Karpas-422 (cell line): ENCODE measurements at regions not wholly inside any gene's neighbourhood (a gene's known extent, or its start where the extent isn't known, plus 50 kb on each side); places are given as distances from the start of the nearest gene placed in this dataset.

Experiments used
- DNase-seq: peaks from one replicate; pipeline ENCODE4 v3.0.0-alpha.2; 2015
- H2AFZ ChIP-seq: fragments of 200-600 bp; sonication (generic); 2 replicates; pipeline ENCODE4 v1.6.1; 2014; ENCODE audit warnings: antibody characterized with exemption, low read length, mixed read lengths
- H3K27ac ChIP-seq: fragments of 200-600 bp; sonication (generic); 2 replicates; pipeline ENCODE4 v1.5.1; 2014; ENCODE audit warnings: mild to moderate bottlenecking, low read length, moderate library complexity
- H3K27me3 ChIP-seq: fragments of 200-600 bp; sonication (generic); 2 replicates; pipeline ENCODE4 v1.6.1; 2014; ENCODE audit warnings: low read length, mixed read lengths
- H3K36me3 ChIP-seq: fragments of 200-600 bp; sonication (generic); 2 replicates; pipeline ENCODE4 v1.6.1; 2014; ENCODE audit warnings: low read length, mixed read lengths; ENCODE audit not compliant: insufficient read depth
- H3K4me1 ChIP-seq: fragments of 200-600 bp; sonication (generic); 2 replicates; pipeline ENCODE4 v1.6.1; 2014; ENCODE audit warnings: mild to moderate bottlenecking, low read length, mixed read lengths
- H3K4me2 ChIP-seq: fragments of 200-600 bp; sonication (generic); 2 replicates; pipeline ENCODE4 v1.6.1; 2014; ENCODE audit warnings: low read length, low read depth, mild to moderate bottlenecking; ENCODE audit not compliant: poor library complexity, severe bottlenecking
- H3K4me3 ChIP-seq: fragments of 200-600 bp; sonication (generic); 2 replicates; pipeline ENCODE4 v1.5.1; 2014; ENCODE audit warnings: mild to moderate bottlenecking, antibody characterized with exemption, low read length, mixed read lengths
- H3K79me2 ChIP-seq: fragments of 200-600 bp; sonication (generic); 2 replicates; pipeline ENCODE4 v1.6.1; 2014; ENCODE audit warnings: mild to moderate bottlenecking, low read length, mixed read lengths
- H3K9ac ChIP-seq: fragments of 200-600 bp; sonication (generic); 2 replicates; pipeline ENCODE4 v1.6.0; 2014; ENCODE audit warnings: low read length
- H3K9me2 ChIP-seq: fragments of 200-600 bp; sonication (generic), shearing (Covaris generic); replicated peaks from 2 replicates; pipeline ENCODE4 v1.6.0; 2014; ENCODE audit warnings: mild to moderate bottlenecking, low read length, moderate library complexity; ENCODE audit not compliant: insufficient read depth
- H3K9me3 ChIP-seq: fragments of 300-700, 200-600 bp; sonication (generic); 2 replicates; pipeline ENCODE4 v1.6.1; 2014; ENCODE audit warnings: low read length, mixed read lengths
- H4K20me1 ChIP-seq: fragments of 200-600 bp; sonication (generic); 2 replicates; pipeline ENCODE4 v1.6.1; 2014; ENCODE audit warnings: mild to moderate bottlenecking, antibody characterized with exemption, low read length, low read depth; ENCODE audit not compliant: insufficient read depth

DNA sequence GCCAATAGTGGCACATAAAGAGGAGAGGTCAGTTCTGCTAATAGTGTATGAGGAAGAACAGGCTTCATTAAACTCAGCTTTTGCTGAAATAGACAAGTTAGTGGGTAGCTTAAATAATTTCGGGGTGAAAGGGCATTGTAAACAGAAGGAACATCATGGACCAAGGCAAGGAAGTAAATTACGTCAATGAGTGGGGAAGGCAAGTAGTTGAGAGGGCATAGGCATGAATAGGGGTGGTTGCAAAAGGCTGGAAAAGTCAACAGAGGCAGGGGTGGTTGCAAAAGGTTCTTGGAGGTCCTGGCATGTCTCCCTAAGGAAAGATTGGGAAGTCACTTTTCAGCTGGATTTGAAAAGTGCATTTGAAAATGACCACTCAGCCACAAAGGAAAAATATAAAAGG is 383.3 kb upstream of the RPS23 start:
- Histone ChIP-seq H3K9me2 (no peaks in the 10 kb centered on the region), H3K27me3 (no peaks in the 10 kb centered on the region), H3K36me3 (no peaks in the 10 kb centered on the region), H3K9me3 (no peaks in the 10 kb centered on the region), H3K4me3 (no peak overlapping the region), H3K27ac (no peak overlapping the region), H2AFZ (no peak overlapping the region), H3K9ac (no peak overlapping the region), H4K20me1 (no peaks in the 10 kb centered on the region), H3K4me1 (no peaks in the 10 kb centered on the region), H3K4me2 (no peak overlapping the region), H3K79me2 (no peaks in the 10 kb centered on the region)
- DNase-seq: no peak

DNA sequence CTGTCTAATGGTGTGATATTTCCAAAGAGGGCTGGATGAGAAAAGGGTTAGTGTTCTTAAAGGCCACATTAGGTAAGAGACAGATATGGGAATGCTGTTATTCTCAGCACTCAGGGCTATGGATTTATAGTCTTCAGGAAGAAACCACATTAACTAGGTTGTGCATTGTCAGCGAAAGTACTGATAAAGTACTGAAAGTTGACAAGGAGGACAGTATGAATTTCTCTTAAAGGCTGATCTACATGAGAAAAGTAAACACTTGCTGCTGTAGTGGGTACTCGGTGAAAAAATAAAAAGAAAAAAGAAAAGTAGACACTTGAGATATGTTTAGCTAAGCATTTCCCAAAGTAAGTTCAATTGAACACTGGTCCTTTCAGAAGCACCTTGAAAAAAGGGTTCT is 381.0 kb upstream of the RPS23 start:
- no peak for DNase-seq
- Histone ChIP-seq H3K4me1 (no peaks in the 10 kb centered on the region), H3K9me3 (no peaks in the 10 kb centered on the region), H3K27ac (no peak overlapping the region), H4K20me1 (no peaks in the 10 kb centered on the region), H3K4me2 (no peak overlapping the region), H3K27me3 (no peaks in the 10 kb centered on the region), H3K9ac (no peak overlapping the region), H3K9me2 (no peaks in the 10 kb centered on the region), H3K4me3 (no peak overlapping the region), H3K79me2 (no peaks in the 10 kb centered on the region), H2AFZ (no peak overlapping the region), H3K36me3 (no peaks in the 10 kb centered on the region)

DNA sequence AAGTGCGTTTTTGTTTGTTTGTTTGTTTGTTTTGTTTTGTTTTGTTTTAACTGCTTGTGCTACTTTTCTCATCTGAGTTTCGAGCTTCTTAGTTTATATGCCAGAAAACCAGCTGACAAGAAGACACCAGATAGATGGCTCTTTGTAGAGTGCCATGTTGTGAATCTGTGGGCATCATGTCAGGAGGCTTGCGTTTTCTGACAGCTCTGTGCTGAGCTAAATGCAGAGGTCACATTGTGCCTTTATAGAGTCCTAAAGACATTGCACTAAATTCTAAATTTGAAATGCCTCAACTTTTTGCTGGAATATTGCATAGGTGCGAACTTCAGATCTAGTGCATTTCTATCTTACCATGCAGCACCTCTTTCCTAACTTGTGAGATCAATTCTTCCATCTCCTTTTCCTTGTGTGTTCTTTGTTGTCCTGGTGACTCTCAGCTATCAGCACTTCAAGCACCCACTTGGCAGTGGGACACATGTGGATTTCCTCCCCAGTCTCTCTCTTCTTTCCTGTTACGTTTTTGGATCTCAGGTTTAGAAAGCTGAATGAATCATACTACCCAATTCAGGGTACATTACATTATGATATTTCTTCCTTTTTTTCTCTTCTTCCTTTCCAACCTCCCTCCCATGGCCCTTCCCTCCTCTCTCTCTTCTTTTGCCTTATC is 379.0 kb upstream of the RPS23 start:
- no peaks in the 10 kb centered on the region for H3K4me1 ChIP-seq
- H2AFZ ChIP-seq: no peak overlapping the region
- no peak overlapping the region for H3K9ac ChIP-seq
- no peaks in the 10 kb centered on the region for H4K20me1 ChIP-seq
- H3K36me3 ChIP-seq: no peaks in the 10 kb centered on the region
- H3K9me3 ChIP-seq: no peaks in the 10 kb centered on the region
- no peak overlapping the region for H3K27ac ChIP-seq
- no peaks in the 10 kb centered on the region for H3K79me2 ChIP-seq
- H3K27me3 ChIP-seq: no peaks in the 10 kb centered on the region
- H3K9me2 ChIP-seq: no peaks in the 10 kb centered on the region
- H3K4me3 ChIP-seq: no peak overlapping the region
- no peak for DNase-seq
- H3K4me2 ChIP-seq: no peak overlapping the region

DNA sequence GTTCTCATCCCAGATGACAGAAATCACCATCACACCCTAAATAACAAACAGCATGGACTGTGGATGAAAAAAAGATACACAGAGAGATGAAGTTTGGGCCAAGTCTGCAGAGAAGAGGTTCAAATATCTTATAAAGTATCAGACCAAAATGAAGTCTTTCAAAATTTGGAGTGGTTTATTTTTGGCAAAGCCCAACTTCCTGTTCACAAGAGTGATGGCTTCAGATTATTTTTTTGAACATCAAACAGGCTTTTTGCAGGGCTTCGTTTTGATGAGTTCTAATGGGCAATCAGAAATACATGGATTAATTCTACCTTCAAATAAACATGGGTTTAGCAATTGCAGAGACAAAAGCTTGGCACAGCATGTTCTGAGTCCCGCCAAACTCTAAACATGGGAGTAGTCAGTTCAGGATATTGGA is 378.2 kb upstream of the RPS23 start:
- Histone ChIP-seq H3K27ac (no peak overlapping the region), H3K4me2 (no peak overlapping the region), H3K9me3 (no peaks in the 10 kb centered on the region), H3K9ac (no peak overlapping the region), H3K4me3 (no peak overlapping the region), H3K36me3 (no peaks in the 10 kb centered on the region), H3K27me3 (no peaks in the 10 kb centered on the region), H3K9me2 (no peaks in the 10 kb centered on the region), H3K79me2 (no peaks in the 10 kb centered on the region), H3K4me1 (no peaks in the 10 kb centered on the region), H4K20me1 (no peaks in the 10 kb centered on the region), H2AFZ (no peak overlapping the region)
- no peak for DNase-seq

DNA sequence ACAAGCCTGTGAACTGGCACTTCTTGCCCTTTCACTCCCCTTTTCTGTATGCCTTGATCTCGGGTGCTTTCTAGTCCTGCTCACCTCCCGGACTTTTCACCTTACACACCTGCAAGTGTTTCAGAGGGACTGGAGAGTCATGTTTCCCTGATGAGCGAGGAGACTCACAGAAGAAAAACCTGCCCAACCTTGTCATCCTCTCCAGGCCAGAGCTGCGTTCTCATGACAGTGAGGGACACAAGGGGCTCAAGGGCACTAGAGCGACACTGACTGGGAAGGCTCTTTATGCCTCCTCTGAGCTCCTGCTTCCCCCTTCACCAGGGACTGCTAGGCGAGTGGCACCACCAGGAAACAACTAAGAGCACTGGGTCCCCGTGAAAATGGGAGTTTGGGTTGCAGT is 376.9 kb upstream of the RPS23 start:
- H3K9me2 ChIP-seq: no peaks in the 10 kb centered on the region
- no peaks in the 10 kb centered on the region for H3K36me3 ChIP-seq
- H3K4me1 ChIP-seq: no peaks in the 10 kb centered on the region
- H3K27me3 ChIP-seq: no peaks in the 10 kb centered on the region
- H3K9me3 ChIP-seq: no peaks in the 10 kb centered on the region
- H3K79me2 ChIP-seq: no peaks in the 10 kb centered on the region
- no peak overlapping the region for H3K9ac ChIP-seq
- H4K20me1 ChIP-seq: no peaks in the 10 kb centered on the region
- no peak overlapping the region for H3K4me3 ChIP-seq
- H2AFZ ChIP-seq: no peak overlapping the region
- DNase-seq: no peak
- no peak overlapping the region for H3K4me2 ChIP-seq
- no peak overlapping the region for H3K27ac ChIP-seq

DNA sequence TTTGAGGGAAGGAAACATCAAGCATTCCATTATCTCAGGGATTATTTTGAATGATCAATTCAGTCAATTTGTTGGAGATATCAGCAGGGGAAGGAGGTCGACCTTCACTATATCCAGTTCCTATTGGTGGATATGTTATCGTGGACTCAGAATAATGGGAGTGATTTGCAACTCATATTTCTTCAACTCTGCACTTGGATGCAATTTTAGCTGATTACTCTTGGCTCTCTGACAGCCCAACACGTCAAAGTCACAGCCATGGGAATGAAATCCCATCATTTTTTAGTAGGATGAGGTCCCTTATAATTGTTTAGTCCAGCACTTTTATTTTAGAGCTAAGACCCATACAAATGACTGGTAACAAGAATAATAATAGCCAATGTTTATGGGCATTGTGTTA is 371.8 kb upstream of the RPS23 start:
- H4K20me1 ChIP-seq: no peaks in the 10 kb centered on the region
- H3K9ac ChIP-seq: no peak overlapping the region
- H3K9me3 ChIP-seq: no peaks in the 10 kb centered on the region
- H3K9me2 ChIP-seq: no peaks in the 10 kb centered on the region
- H3K4me3 ChIP-seq: no peak overlapping the region
- no peaks in the 10 kb centered on the region for H3K79me2 ChIP-seq
- no peak overlapping the region for H3K27ac ChIP-seq
- no peaks in the 10 kb centered on the region for H3K36me3 ChIP-seq
- peaks cover 18% of the 10 kb centered on the region for H3K4me1 ChIP-seq
- no peak for DNase-seq
- no peaks in the 10 kb centered on the region for H3K27me3 ChIP-seq
- H3K4me2 ChIP-seq: no peak overlapping the region
- H2AFZ ChIP-seq: no peak overlapping the region

DNA sequence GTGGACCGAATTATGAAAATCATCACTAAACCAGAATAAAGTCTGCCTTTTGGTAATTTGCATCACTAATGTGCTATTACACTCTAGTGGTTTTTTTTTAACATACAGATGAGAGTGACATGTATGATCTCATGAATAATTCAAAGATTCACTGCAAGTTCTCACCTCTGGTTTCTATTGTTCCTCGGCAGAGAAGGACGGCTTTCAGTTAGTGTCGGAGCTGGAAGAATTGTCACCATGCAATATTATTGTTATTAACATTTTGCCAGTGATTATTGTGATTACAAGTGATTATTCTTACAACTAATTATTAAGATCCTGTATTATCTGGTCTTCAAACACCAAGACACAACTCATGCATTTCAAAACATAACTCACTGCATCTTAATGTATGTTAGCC is 366.6 kb upstream of the RPS23 start:
- no peak overlapping the region for H3K9ac ChIP-seq
- H3K4me1 ChIP-seq: peaks cover 25% of the 10 kb centered on the region
- H3K36me3 ChIP-seq: no peaks in the 10 kb centered on the region
- no peak for DNase-seq
- H4K20me1 ChIP-seq: no peaks in the 10 kb centered on the region
- no peak overlapping the region for H2AFZ ChIP-seq
- H3K79me2 ChIP-seq: no peaks in the 10 kb centered on the region
- H3K4me3 ChIP-seq: no peak overlapping the region
- no peak overlapping the region for H3K27ac ChIP-seq
- no peaks in the 10 kb centered on the region for H3K27me3 ChIP-seq
- no peaks in the 10 kb centered on the region for H3K9me3 ChIP-seq
- no peak overlapping the region for H3K4me2 ChIP-seq
- no peaks in the 10 kb centered on the region for H3K9me2 ChIP-seq

DNA sequence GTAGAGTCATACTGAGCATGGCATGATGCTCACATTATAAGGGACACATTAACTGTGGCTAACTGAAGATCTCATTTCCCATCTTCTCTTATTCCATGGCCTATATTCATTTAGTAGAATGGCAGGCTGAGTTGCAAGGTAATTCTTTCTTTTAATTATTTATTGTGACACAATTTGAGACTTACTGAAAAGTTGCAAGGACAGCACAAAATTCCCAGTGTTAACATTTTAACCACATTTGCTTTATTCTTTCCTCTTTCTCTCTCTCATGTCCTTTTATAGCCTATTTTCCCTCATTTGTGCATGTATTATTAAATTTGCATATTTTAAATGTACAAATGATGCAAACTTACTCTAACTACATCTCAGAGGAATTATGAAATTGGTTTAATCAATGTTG is 366.1 kb upstream of the RPS23 start:
- H3K27ac ChIP-seq: no peak overlapping the region
- DNase-seq: no peak

DNA sequence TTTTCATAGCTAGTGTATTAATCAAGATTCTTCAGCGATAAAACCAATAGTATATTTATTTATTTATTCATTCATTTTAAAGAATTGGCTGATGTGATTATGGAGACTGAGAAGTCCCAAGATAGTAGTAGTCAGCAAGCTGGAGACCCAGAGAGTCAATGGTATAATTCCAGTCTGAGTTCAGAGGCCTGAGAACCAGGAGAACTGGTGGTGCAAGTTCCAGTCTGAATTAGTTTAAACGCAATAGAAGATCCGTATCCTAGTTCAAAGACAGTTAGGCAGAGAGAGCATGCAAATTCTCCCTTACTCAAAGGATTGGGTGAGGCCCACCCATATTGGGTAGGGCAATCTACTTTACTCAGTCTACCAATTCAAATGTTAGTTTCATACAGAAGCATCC is 364.2 kb upstream of the RPS23 start:
- H3K9me2 ChIP-seq: no peaks in the 10 kb centered on the region
- peaks cover 19% of the 10 kb centered on the region for H3K4me1 ChIP-seq
- H3K9me3 ChIP-seq: no peaks in the 10 kb centered on the region
- H3K9ac ChIP-seq: no peak overlapping the region
- H3K36me3 ChIP-seq: no peaks in the 10 kb centered on the region
- H3K4me3 ChIP-seq: no peak overlapping the region
- no peak overlapping the region for H3K4me2 ChIP-seq
- DNase-seq: no peak
- no peaks in the 10 kb centered on the region for H3K27me3 ChIP-seq
- no peaks in the 10 kb centered on the region for H4K20me1 ChIP-seq
- H3K27ac ChIP-seq: no peak overlapping the region
- H3K79me2 ChIP-seq: no peaks in the 10 kb centered on the region
- no peak overlapping the region for H2AFZ ChIP-seq

More for the DNA sequence above, 366.1 kb upstream of the RPS23 start:
- no peak overlapping the region for H2AFZ ChIP-seq
- H3K9me3 ChIP-seq: no peaks in the 10 kb centered on the region
- H3K4me3 ChIP-seq: no peak overlapping the region
- H3K36me3 ChIP-seq: no peaks in the 10 kb centered on the region
- H3K9me2 ChIP-seq: no peaks in the 10 kb centered on the region
- peaks cover 25% of the 10 kb centered on the region for H3K4me1 ChIP-seq
- H3K4me2 ChIP-seq: no peak overlapping the region
- H3K9ac ChIP-seq: no peak overlapping the region
- H4K20me1 ChIP-seq: no peaks in the 10 kb centered on the region
- H3K27me3 ChIP-seq: no peaks in the 10 kb centered on the region
- H3K79me2 ChIP-seq: no peaks in the 10 kb centered on the region
